SU-DHL-6 (cell line): ENCODE measurements at regions not wholly inside any gene's neighbourhood (a gene's known extent, or its start where the extent isn't known, plus 50 kb on each side); places are given as distances from the start of the nearest gene placed in this dataset.

Source experiments
- H2AFZ ChIP-seq: fragments of 200-600 bp; sonication (generic); 2 replicates; pipeline ENCODE4 v1.6.1; 2014; ENCODE audit warnings: low read depth, mild to moderate bottlenecking, moderate library complexity, mixed read lengths, antibody characterized with exemption, low read length; ENCODE audit not compliant: severe bottlenecking
- H3F3A ChIP-seq: fragments of 200-600 bp; shearing (Covaris generic); 2 replicates; pipeline ENCODE4 v1.6.0; 2016; ENCODE audit warnings: antibody characterized with exemption, mild to moderate bottlenecking; ENCODE audit not compliant: insufficient read depth
- H3K27ac ChIP-seq: fragments of 200-600 bp; sonication (generic); 2 replicates; pipeline ENCODE4 v1.5.1; 2016; ENCODE audit warnings: low read depth, mild to moderate bottlenecking, low read length, moderate library complexity, mixed read lengths
- H3K27me3 ChIP-seq: fragments of 200-600 bp; sonication (generic), shearing (Covaris generic); 2 replicates; pipeline ENCODE4 v1.6.0; 2014; ENCODE audit warnings: mild to moderate bottlenecking, low read length
- H3K36me3 ChIP-seq: fragments of 200-600 bp; sonication (generic); 2 replicates; pipeline ENCODE4 v1.6.1; 2014; ENCODE audit warnings: mild to moderate bottlenecking, low read length, mixed read lengths
- H3K4me2 ChIP-seq: fragments of 300-600, 200-600 bp; shearing (Covaris generic), sonication (generic); 2 replicates; pipeline ENCODE4 v1.6.0; 2014; ENCODE audit warnings: low read length, low read depth, mild to moderate bottlenecking; ENCODE audit not compliant: poor library complexity, severe bottlenecking
- H3K4me3 ChIP-seq: fragments of 200-600 bp; sonication (generic); 2 replicates; pipeline ENCODE4 v1.5.1; 2014; ENCODE audit warnings: antibody characterized with exemption, low read length, mild to moderate bottlenecking, mixed read lengths; ENCODE audit not compliant: insufficient read depth, poor library complexity, severe bottlenecking
- H3K79me2 ChIP-seq: fragments of 200-600 bp; sonication (generic); 2 replicates; pipeline ENCODE4 v1.6.1; 2014; ENCODE audit warnings: mild to moderate bottlenecking, low read length, moderate library complexity; ENCODE audit not compliant: insufficient read depth
- H3K9ac ChIP-seq: fragments of 200-600 bp; sonication (generic); 2 replicates; pipeline ENCODE4 v1.7.0; 2014; ENCODE audit warnings: mild to moderate bottlenecking, low read length
- H3K9me2 ChIP-seq: fragments of 200-600 bp; sonication (generic); replicated peaks from 2 replicates; pipeline ENCODE4 v1.6.1; 2014; ENCODE audit warnings: low read length; ENCODE audit not compliant: insufficient read depth
- H3K9me3 ChIP-seq: fragments of 200-600 bp; sonication (generic); 2 replicates; pipeline ENCODE4 v1.6.1; 2014; ENCODE audit warnings: low read length, mixed read lengths; ENCODE audit not compliant: insufficient read depth
- H4K20me1 ChIP-seq: fragments of 200-600 bp; sonication (generic); 2 replicates; pipeline ENCODE4 v1.6.1; 2014; ENCODE audit warnings: low read depth, mild to moderate bottlenecking, antibody characterized with exemption, low read length, moderate library complexity, mixed read lengths
- EZH2phosphoT487 ChIP-seq: fragments of 200-600 bp; sonication (generic), shearing (Covaris generic); conservative IDR thresholded peaks from 2 replicates; pipeline ENCODE4 v1.6.1; 2018; ENCODE audit warnings: mild to moderate bottlenecking, antibody characterized with exemption, low read length, moderate library complexity, mixed read lengths
- TF ChIP-seq, protein P1 (sequence below): fragments of 200-600 bp; sonication (generic); IDR thresholded peaks from one replicate; pipeline ENCODE4 v1.5.1; 2017; ENCODE audit warnings: antibody characterized with exemption, mild to moderate bottlenecking, low read length, moderate library complexity; ENCODE audit not compliant: insufficient read depth, poor library complexity, severe bottlenecking

DNA sequence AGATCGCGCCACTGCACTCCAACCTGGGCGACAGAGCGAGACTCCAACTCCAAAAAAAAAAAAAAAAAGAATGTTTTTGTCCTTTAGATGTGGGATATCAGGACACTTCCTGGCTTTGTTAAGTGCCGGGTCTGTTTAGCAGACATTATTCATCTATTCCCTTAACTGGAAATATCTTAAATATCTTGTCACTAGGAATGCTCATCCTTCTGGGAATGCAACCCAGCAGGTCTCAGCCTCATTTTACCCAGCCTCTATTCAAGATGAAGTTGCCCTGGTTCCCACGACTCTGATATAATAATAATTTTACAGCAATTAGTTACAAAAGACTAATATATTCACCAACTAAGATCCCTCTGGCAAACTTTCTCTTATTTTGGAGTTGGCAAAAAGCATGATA, 260.9 kb upstream of the SLITRK3 start:
- Histone ChIP-seq H4K20me1 (no peaks in the 10 kb centered on the region), H3K27ac (no peak overlapping the region), H3K79me2 (no peaks in the 10 kb centered on the region), H3K9ac (no peak overlapping the region), H3K9me2 (no peaks in the 10 kb centered on the region), H2AFZ (no peak overlapping the region), H3K4me2 (no peak overlapping the region), H3K9me3 (no peaks in the 10 kb centered on the region), H3F3A (no peaks in the 10 kb centered on the region), H3K27me3 (no peaks in the 10 kb centered on the region), H3K4me3 (no peak overlapping the region), H3K36me3 (no peaks in the 10 kb centered on the region)
- TF ChIP-seq, protein P1, sequence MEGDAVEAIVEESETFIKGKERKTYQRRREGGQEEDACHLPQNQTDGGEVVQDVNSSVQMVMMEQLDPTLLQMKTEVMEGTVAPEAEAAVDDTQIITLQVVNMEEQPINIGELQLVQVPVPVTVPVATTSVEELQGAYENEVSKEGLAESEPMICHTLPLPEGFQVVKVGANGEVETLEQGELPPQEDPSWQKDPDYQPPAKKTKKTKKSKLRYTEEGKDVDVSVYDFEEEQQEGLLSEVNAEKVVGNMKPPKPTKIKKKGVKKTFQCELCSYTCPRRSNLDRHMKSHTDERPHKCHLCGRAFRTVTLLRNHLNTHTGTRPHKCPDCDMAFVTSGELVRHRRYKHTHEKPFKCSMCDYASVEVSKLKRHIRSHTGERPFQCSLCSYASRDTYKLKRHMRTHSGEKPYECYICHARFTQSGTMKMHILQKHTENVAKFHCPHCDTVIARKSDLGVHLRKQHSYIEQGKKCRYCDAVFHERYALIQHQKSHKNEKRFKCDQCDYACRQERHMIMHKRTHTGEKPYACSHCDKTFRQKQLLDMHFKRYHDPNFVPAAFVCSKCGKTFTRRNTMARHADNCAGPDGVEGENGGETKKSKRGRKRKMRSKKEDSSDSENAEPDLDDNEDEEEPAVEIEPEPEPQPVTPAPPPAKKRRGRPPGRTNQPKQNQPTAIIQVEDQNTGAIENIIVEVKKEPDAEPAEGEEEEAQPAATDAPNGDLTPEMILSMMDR = no peak
- no peak for TF ChIP-seq EZH2phosphoT487

DNA sequence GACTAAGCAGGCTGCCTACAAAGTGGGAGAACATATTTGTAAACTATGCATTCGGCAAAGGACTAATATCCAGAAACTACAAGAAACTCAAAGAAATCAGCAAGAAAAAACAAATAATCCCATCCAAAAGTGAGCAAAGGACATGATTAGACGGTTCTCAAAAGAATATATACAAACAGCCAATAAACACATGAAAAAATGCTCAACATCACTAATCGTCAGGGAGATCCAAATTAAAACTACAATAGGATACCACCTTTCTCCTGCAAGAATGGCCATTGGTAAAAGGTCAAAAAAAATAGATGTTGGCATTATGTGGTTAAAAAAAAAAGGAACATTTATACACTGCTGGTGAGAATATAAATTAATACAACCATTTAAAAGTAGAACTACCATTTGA, 259.6 kb upstream of the SLITRK3 start:
- Histone ChIP-seq H3K27ac (no peak overlapping the region), H3K4me2 (no peak overlapping the region), H3K9me3 (no peaks in the 10 kb centered on the region), H3K27me3 (no peaks in the 10 kb centered on the region), H3F3A (no peaks in the 10 kb centered on the region), H2AFZ (no peak overlapping the region), H3K9me2 (no peaks in the 10 kb centered on the region), H3K79me2 (no peaks in the 10 kb centered on the region), H3K9ac (no peak overlapping the region), H4K20me1 (no peaks in the 10 kb centered on the region), H3K36me3 (no peaks in the 10 kb centered on the region), H3K4me3 (no peak overlapping the region)
- no peak for TF ChIP-seq EZH2phosphoT487
- TF ChIP-seq, protein P1 = no peak

DNA sequence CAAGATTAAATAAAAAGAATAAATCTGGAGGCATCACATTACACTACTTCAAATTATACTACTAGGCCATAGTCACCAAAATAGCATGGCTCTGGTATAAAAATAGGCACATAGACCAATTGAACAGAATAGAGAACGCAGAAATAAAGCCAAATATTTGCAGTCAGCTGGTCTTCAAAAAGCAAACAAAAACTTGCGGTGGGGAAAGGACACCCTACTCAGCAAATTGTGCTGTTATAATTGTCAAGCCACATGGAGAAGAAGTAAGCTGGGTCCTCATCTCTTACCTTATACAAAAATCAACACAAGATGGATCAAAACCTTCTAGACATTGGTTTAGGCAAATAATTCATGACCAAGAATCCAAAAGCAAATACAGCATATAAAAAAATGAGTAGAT, 259.2 kb upstream of the SLITRK3 start:
- no peaks in the 10 kb centered on the region for H3K36me3 ChIP-seq
- H4K20me1 ChIP-seq = no peaks in the 10 kb centered on the region
- no peak overlapping the region for H3K4me2 ChIP-seq
- H3K4me3 ChIP-seq = no peak overlapping the region
- H3K9me2 ChIP-seq = no peaks in the 10 kb centered on the region
- no peaks in the 10 kb centered on the region for H3F3A ChIP-seq
- H3K27me3 ChIP-seq = no peaks in the 10 kb centered on the region
- no peak overlapping the region for H3K9ac ChIP-seq
- no peak overlapping the region for H2AFZ ChIP-seq
- H3K27ac ChIP-seq = no peak overlapping the region
- H3K9me3 ChIP-seq = no peaks in the 10 kb centered on the region
- TF ChIP-seq, protein P1 = no peak
- TF ChIP-seq EZH2phosphoT487 = no peak
- H3K79me2 ChIP-seq = no peaks in the 10 kb centered on the region
